Vagina (tissue), 2 donors: ENCODE measurements at regions not wholly inside any gene's neighbourhood (a gene's known extent, or its start where the extent isn't known, plus 50 kb on each side); places are given as distances from the start of the nearest gene placed in this dataset.
"Not testable (repeated sequence)": the region's sequence is repeated elsewhere in the genome, so short reads cannot be mapped to it uniquely, and the experiment has no call there.

Experiments
- DNase-seq, 2 donors: peaks; one replicate each; pipeline ENCODE4 v3.0.0-alpha.2; 2017; ENCODE audit errors: extremely low spot score in 2 of 2
- H3K27ac ChIP-seq: fragments of 200-600 bp; sonication (generic); one replicate; pipeline ENCODE4 v1.5.1; 2019
- H3K27me3 ChIP-seq: fragments of 200-600 bp; sonication (generic); one replicate; pipeline ENCODE4 v1.5.1; 2019
- H3K36me3 ChIP-seq, 2 donors: fragments of 200-600 bp; sonication (generic); one replicate each; pipeline ENCODE4 v1.5.1; 2017 to 2019
- H3K4me1 ChIP-seq: fragments of 200-600 bp; sonication (generic); one replicate; pipeline ENCODE4 v1.5.1; 2019
- H3K4me3 ChIP-seq, 2 donors: fragments of 200-600 bp; sonication (generic); 1 replicate in 1 of 2; 2 replicates in 1 of 2; pipeline ENCODE4 v1.5.1; 2016 to 2019
- H3K9me3 ChIP-seq: fragments of 200-600 bp; sonication (generic); one replicate; pipeline ENCODE4 v1.5.1; 2019
- POLR2A ChIP-seq, 2 donors: fragments of 450-650 bp; IDR thresholded peaks; one replicate each; pipeline ENCODE4 v1.6.1; 2017; ENCODE audit warnings: antibody characterized with exemption in 2 of 2, mild to moderate bottlenecking in 2 of 2, moderate library complexity in 2 of 2
- POLR2AphosphoS5 ChIP-seq, 2 donors: sonication (generic); formaldehyde crosslinking; IDR thresholded peaks; one replicate each; pipeline ENCODE4 v1.9.0; 2017; ENCODE audit warnings: antibody characterized with exemption in 2 of 2, mild to moderate bottlenecking in 2 of 2, low read depth in 1 of 2; ENCODE audit not compliant: insufficient read depth in 1 of 2
- intact Hi-C: fragments of 100-400 bp; cut with DNase I; formaldehyde crosslinking; loops from one replicate; pipeline ENCODE4 v1.15.1; 2023
- TF ChIP-seq, protein P1 (sequence below), 3 experiments: fragments of 450-650 bp in 2 of 3; fragments of 200-600 bp in 1 of 3; sonication (generic) in 1 of 3; IDR thresholded peaks; one replicate each; pipeline ENCODE4 v1.5.1; 2017 to 2019; ENCODE audit warnings: antibody characterized with exemption in 3 of 3, mild to moderate bottlenecking in 2 of 3, moderate library complexity in 2 of 3

GRCh38 chr10:130282492-130283218 is 146.5 kb downstream of the GLRX3 start:
- no peak for DNase-seq
- no peaks in the 10 kb centered on the region for H3K36me3 ChIP-seq
- TF ChIP-seq POLR2AphosphoS5 (IDR thresholded peaks at IDR 0.05; ENCODE audit: insufficient read depth in 1 of 2, low read depth in 1 of 2): no peak
- no peak overlapping the region for H3K27ac ChIP-seq
- H3K4me1 ChIP-seq: no peaks in the 10 kb centered on the region
- H3K9me3 ChIP-seq: peaks cover 29% of the 10 kb centered on the region
- no peak overlapping the region for H3K4me3 ChIP-seq
- no peaks in the 10 kb centered on the region for H3K27me3 ChIP-seq
- intact Hi-C loops: no loop called here

DNA sequence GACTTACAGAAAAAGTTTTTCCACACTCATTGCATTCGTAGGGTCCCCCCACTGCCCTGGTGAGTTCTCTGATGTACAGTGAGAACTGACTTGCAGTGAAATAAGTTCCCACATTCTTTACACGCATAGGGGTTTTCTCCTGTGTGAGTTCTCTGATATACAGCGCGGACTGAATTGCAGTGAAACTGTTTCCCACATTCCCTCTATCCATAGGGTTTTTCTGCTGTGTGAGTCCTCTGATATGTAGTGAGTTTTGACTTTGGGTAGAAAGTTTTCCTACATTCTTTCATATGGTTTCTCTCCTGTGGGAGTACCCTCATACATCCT is 147.0 kb downstream of the GLRX3 start:
- no peak overlapping the region for H3K27ac ChIP-seq
- intact Hi-C loops: no loop called here

DNA sequence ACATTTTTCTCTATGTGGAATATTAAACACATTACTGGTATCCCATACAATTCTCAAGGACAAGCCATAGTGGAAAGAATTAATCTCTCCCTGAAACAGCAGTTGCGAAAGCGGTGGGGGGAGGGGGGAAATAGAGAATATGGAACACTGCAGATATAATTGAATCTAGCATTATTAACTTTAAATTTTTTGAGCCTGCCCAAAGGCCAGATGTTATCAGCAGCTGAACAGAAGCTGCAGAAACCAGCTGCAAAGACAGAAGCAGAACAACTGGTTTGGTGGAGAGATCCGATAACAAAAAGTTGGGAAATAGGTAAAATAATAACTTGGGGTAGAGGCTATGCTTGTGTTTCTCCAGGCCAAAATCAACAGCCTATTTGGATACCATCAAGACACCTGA is 159.6 kb downstream of the GLRX3 start:
- H3K4me3 ChIP-seq, H3K4me1 ChIP-seq, H3K9me3 ChIP-seq, H3K27me3 ChIP-seq, H3K36me3 ChIP-seq, H3K27ac ChIP-seq, intact Hi-C loops, DNase-seq: not testable (repeated sequence)

More for the DNA sequence above, 147.0 kb downstream of the GLRX3 start:
- no peak overlapping the region for H3K4me3 ChIP-seq
- no peak for DNase-seq
- no peaks in the 10 kb centered on the region for H3K4me1 ChIP-seq
- no peaks in the 10 kb centered on the region for H3K36me3 ChIP-seq
- H3K9me3 ChIP-seq: peaks cover 29% of the 10 kb centered on the region
- TF ChIP-seq POLR2A (IDR thresholded peaks at IDR 0.05) (no peak), POLR2AphosphoS5 (IDR thresholded peaks at IDR 0.05; ENCODE audit: insufficient read depth in 1 of 2, low read depth in 1 of 2) (no peak)
- TF ChIP-seq, protein P1, sequence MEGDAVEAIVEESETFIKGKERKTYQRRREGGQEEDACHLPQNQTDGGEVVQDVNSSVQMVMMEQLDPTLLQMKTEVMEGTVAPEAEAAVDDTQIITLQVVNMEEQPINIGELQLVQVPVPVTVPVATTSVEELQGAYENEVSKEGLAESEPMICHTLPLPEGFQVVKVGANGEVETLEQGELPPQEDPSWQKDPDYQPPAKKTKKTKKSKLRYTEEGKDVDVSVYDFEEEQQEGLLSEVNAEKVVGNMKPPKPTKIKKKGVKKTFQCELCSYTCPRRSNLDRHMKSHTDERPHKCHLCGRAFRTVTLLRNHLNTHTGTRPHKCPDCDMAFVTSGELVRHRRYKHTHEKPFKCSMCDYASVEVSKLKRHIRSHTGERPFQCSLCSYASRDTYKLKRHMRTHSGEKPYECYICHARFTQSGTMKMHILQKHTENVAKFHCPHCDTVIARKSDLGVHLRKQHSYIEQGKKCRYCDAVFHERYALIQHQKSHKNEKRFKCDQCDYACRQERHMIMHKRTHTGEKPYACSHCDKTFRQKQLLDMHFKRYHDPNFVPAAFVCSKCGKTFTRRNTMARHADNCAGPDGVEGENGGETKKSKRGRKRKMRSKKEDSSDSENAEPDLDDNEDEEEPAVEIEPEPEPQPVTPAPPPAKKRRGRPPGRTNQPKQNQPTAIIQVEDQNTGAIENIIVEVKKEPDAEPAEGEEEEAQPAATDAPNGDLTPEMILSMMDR (IDR thresholded peaks at IDR 0.05): no peak
- H3K27me3 ChIP-seq: no peaks in the 10 kb centered on the region

DNA sequence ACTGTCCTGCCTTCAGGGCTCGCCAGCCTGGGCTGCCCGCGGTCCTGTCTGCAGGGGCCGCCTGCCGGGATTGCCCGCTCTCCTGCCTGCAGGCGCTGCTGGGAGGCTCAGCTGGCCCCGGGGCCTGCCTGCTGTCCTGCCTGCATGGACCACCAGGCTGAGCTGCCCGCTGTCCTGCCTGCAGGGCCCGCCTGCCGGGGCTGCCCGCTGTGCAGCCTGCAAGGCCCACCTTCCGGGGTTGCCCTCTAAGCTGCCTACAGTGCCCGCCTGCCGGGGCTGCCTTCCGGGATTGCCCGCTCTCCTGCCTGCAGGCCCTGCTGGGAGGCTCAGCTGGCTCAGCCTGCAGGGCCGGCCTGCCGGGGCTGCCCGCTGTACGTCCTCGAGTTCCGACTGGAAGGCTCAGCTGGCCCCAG is 164.4 kb downstream of the GLRX3 start:
- Histone ChIP-seq H3K27me3 (no peaks in the 10 kb centered on the region), H3K4me3 (no peak overlapping the region), H3K36me3 (no peaks in the 10 kb centered on the region), H3K27ac (no peak overlapping the region), H3K4me1 (no peaks in the 10 kb centered on the region), H3K9me3 (peaks cover 5% of the 10 kb centered on the region)
- intact Hi-C loops: no loop called here
- no peak for TF ChIP-seq POLR2AphosphoS5 (IDR thresholded peaks at IDR 0.05; ENCODE audit: insufficient read depth in 1 of 2, low read depth in 1 of 2)
- no peak for TF ChIP-seq POLR2A (IDR thresholded peaks at IDR 0.05)
- TF ChIP-seq, protein P1 (IDR thresholded peaks at IDR 0.05): no peak
- DNase-seq: no peak

GRCh38 chr10:130301021-130301892 is 165.1 kb downstream of the GLRX3 start:
- DNase-seq: no peak

More at GRCh38 chr10:130301021-130301892, 165.1 kb downstream of the GLRX3 start:
- Histone ChIP-seq H3K27me3 (no peaks in the 10 kb centered on the region), H3K27ac (no peak overlapping the region), H3K4me3 (no peak overlapping the region), H3K9me3 (peaks cover 5% of the 10 kb centered on the region), H3K4me1 (no peaks in the 10 kb centered on the region), H3K36me3 (no peaks in the 10 kb centered on the region)
- no peak for TF ChIP-seq POLR2AphosphoS5 (IDR thresholded peaks at IDR 0.05; ENCODE audit: insufficient read depth in 1 of 2, low read depth in 1 of 2)
- no peak for TF ChIP-seq POLR2A (IDR thresholded peaks at IDR 0.05)
- TF ChIP-seq, protein P1 (IDR thresholded peaks at IDR 0.05): no peak
- intact Hi-C loops: no loop called here
